Ramos (cell line): ENCODE measurements at regions not wholly inside any gene's neighbourhood (a gene's known extent, or its start where the extent isn't known, plus 50 kb on each side); places are given as distances from the start of the nearest gene placed in this dataset.

Experiments used
- in situ Hi-C: fragments of 300-500 bp; cut with MboI; formaldehyde crosslinking; loops from one replicate; pipeline ENCODE4 v1.14.3; 2022; ENCODE audit warnings: low sequenced_read_pairs; ENCODE audit not compliant: unreplicated experiment

DNA sequence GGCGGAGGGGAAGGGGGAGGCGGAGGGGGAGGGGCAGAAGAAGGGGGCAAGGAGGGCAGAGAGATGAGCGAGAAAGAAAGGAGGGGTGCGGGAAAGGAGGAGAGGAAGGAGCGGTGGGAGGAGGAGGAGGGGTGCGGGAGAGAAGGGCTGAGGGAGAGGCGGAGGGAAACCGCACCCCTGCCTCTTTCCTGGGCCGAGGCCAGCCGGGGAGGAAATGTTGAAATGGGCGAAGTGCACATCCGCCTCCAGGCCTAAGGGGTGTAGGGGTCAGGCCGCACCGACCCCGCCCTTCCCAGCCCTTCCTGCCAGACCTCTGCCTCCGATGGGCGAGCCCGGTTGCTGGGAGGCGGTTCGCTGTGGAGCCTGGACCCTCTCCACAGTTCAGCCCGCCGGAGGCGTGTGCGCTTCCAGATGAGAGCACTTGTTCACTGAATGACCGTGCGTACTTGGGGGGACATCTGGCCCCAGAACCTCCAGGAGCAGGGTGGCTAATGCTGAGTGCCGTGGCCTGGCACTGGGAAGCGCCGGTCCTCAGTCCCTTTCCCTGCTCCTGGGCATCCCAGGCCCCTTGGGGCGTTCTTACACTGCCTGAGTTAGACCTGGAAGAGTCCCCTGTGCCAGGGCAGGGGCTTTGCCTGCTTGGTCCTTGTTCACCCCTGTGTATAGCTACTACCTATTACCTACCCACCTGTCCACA lies 110.3 kb upstream of the KLF13 start:
- in situ Hi-C loops: no loop called here

DNA sequence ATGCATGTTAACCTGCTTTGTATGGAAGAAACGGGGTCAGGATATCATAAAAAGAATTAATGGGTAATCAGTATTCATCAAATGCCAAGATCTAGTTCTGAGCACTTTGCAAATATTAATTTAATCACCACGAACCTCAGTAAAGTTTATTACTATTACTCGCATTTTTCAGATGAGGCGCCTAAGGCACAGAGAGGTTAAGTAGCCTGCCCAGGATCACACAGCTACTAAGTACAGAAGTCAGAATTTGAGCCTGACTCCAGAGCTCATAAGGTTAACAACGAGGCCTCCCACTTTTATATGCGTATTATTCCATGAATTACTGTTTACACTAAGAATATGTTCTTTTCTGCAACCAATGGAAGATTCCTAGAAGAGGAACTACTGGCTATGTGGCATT lies 109.6 kb upstream of the KLF13 start:
- in situ Hi-C loops: no loop called here

DNA sequence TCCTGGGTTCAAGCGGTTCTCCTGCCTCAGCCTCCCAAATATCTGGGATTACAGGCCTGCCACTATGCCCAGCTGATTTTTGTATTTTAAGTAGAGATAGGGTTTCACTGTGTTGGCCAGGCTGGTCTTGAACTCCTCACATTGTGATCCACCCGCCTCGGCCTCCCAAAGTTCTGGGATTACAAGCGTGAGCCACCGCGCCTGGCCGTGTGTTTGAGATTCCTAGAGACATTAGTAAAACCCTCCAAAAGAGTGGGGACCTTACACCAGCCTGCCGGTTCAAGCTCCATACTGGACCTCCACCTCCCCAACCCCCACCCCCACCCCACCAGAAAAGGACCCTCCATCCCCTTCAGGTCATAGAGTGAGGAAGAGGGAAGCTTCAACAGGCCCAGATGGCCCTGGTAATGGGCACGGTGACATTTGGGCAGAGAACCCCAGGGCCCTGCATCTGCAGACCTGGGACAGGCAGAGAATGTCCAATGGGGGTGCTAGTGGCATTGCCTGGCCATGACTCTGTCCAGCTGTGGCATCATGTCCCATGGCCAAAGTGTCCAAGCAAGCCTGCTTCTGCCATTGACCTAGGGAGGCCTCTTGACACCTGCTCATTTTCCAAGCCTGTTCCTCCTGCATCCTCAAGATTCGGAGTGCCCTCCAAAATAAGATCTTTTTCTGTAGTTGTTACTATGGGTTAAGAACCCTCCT lies 108.9 kb upstream of the KLF13 start:
- in situ Hi-C loops: no loop called here

DNA sequence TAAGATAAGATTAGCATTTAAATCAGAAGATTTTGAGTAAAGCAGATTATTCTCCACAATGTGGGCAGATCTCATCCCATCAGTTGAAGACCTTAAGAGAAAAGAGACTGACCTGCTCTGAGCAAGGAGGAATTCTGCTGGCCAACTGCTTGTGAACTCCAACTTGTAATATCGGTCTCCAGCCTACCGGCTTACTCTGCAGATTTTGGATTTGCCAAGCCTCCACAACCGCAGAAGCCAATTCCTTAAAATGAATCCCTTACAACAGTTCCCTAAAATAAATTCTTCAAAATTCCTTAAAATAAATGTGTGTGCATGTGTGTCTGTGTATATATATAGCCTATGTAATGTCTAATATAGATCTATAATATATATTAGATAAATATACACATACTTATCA lies 107.4 kb upstream of the KLF13 start:
- in situ Hi-C loops: no loop called here

DNA sequence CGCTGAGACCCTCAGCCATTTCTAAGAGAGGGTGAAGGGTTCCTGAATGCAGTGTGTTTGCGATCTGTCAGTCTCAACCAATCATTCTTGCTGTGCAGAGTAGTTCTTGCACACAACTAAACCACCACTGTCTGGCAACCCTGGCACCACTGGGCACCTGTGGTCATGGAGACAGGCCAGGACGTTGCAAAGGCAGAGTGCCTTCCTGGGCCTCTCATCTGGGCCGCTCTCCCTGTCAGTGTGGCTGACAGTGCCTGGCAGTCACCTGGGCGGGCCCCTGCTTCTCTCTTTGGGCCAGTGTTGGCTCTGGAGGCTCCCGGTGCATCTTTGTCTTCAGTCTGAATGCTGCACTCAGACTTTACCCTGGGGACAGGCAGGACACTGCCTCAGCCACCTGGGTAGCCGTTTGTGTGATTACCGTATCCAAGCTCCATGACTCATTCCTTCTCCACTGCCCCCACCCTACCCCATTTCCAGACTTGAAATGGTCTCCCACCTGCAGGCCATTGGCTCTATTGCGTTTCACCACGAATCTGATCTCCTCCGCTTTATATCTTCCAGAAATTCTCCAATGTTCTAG lies 104.6 kb upstream of the KLF13 start:
- in situ Hi-C loops: loop anchor here (10.0 kb wide), 1 partner anchor 113 kb away; no protein-coding TSS in a partner anchor

DNA sequence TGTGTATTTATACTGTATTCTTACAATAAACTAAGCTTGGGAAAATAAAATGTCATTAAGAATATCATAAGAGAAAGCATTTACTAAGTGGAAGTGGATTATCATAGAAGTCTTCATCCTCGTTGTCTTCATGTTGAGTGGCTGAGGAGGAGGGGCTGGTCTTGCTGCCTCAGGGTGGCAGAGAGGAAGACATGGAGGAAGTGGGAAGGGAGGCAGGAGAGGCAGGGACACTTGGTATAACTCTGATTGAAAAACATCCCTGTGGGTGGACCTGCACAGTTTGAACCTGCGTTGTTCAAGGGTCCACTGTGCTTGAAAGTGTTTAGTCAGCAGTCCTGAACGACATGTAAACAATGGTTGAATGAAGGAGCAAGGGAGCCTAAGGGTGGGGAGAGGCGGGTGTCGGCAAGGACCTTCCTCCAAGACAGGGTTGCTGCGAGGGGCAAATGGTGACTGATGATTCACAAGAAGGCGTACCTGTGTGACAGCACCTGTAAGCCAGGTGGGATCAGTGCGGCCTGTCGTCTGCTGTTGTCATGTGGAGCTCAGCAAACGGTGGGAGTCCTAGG lies 103.8 kb upstream of the KLF13 start:
- in situ Hi-C loops: loop anchor here (10.0 kb wide), 1 partner anchor 112 kb away; no protein-coding TSS in a partner anchor

DNA sequence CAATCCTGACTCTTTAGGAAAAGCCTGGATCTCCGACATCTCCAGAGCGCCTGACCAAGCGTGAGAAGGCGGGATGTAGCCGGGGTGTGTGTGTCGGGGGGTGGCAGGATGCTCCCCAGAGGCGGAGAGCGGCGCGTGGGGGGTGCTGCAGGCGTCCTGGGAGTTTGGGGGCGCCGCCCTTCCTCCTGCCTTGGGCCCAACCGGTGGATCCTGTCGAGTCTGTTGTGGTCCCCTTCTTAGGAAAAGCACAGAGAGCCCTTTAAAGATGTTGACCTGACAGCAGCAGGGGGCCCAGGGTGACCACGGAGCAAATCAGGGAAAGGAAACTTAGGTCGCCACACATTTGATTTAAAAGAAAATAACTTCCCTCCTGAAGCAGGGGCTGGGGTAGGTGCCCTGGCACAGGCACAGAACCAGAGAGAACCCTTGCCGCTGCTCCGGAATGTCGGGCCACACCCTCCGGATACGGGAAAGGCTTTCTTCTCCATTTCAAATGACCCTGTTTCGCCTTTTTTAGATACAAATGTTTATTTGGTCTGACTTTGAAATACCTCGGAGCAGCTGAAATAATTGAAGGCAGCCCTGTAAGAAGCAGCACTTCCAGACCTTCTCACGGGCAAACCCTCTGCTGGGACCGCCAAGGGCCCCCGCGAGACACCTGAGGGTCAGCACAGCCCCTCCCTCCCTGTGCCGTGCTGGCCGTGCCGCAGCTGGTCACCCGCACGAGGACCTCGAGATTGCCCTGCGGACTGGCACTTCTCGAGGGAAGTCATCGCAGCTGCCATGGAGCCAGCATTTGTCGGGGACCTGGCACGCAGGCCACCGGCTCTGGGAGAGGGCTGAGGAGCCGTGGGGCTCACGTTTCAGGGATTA lies 102.9 kb upstream of the KLF13 start:
- in situ Hi-C loops: loop anchor here (10.0 kb wide), 1 partner anchor 111 kb away; no protein-coding TSS in a partner anchor

DNA sequence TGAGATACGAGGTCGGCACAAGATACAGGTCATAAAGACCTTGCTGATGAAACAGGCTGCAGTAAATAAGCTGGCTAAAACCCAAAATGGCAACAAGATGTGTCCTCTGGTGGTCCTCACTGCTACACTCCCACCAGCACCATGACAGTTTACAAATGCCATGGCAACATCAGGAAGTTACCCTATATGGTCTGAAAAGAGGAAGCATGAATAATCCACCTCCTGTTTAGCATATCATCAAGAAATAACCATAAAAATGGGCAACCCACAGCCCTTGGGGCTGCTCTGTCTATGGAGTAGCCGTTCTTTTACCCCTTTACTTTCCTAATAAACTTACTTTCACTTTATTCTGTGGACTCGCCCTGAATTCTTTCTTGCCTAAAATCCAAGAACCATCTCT lies 102.0 kb upstream of the KLF13 start:
- in situ Hi-C loops: loop anchor here (5.0 to 10.0 kb wide), 2 partner anchors 38 to 110 kb away; no protein-coding TSS in a partner anchor

DNA sequence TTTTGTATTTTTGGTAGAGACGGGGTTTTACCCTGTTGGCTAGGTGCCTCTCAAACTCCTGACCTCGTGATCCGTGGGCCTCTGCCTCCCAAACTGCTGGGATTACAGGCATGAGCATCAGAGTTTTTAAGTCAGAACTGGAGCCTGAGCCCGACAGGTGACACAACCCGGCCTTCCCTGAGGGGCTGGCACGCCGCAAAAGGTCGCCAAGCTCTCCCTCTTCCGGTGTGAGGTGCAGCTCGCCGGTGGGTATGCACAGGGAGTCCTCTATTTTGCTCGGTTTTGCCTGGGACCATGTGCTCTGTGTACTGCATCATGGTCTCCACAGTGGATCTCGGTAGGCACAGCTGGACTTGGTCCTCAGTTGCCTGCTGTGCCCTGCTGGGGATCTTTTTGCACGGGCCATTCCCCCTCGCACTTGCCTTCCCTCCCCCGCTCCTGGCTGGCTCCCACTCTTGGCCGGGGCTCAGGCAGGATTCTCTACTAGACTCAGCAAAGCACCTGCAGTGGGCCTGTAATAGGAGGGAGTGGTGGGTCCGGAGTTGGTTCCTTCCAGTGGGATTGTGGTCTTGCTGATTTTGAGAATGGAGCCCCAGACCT lies 101.2 kb upstream of the KLF13 start:
- in situ Hi-C loops: loop anchor here (5.0 to 10.0 kb wide), 2 partner anchors 37 to 109 kb away; no protein-coding TSS in a partner anchor

DNA sequence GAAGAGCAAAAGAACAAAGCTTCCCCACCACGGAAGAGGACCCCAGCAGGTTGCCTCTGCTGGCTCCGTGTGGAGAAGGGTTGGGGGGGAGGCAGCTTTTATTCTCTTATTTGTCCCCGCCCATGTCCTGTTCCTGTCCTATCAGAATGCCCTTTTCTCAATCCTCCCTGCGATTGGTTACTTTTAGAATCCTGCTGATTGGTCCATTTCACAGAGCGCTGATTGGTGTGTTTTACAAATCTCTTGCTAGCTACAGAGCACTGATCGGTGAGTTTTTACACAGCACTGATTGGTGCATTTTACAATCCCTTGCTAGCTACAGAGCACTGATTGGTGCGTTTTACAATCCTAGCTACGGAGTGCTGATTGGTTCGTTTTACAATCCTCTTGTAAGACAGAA lies 100.6 kb upstream of the KLF13 start:
- in situ Hi-C loops: loop anchor here (5.0 to 10.0 kb wide), 2 partner anchors 36 to 109 kb away; no protein-coding TSS in a partner anchor

DNA sequence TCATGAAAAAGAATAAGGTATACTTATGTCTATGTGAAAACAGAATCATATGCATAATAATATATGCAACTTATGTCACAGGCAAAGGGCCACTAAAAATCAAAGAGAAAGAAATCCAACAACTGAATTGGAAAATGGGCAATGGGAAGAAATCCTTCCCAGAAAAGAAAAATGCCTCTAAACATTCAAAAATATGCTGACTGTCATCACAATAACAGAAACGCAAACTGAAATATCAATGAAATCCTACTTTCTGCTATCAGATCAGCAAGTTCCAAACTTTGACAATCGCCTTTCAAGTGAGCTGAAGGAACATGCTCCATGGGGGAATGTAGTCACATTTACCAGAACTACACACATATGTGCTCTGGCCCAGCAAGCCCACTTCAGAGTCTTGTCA lies 99.4 kb upstream of the KLF13 start:
- in situ Hi-C loops: loop anchor here (5.0 to 10.0 kb wide), 2 partner anchors 35 to 108 kb away; no protein-coding TSS in a partner anchor

DNA sequence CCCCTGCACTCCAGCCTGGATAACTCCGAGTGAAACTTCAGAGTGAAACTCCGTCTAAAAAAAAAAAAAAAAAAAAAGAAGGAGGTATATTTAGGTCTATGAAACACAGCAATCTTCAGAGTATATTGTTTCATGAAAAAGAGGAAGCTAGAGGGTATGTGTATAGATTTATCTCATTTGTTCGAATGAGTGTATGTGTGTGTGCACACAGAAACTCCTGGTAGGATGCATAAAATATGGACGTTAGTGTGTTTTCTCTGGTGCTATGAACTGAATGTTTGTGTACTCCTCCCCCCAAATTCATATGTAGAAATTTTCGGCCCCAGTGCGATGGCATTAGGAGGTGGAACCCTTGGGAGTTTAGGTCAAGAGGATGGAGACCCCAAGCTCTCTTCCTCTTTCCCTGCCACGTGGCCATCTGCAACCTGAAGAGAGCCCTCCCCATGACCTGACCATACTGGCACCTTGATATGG lies 98.6 kb upstream of the KLF13 start:
- in situ Hi-C loops: loop anchor here (5.0 to 10.0 kb wide), 2 partner anchors 34 to 107 kb away; no protein-coding TSS in a partner anchor

DNA sequence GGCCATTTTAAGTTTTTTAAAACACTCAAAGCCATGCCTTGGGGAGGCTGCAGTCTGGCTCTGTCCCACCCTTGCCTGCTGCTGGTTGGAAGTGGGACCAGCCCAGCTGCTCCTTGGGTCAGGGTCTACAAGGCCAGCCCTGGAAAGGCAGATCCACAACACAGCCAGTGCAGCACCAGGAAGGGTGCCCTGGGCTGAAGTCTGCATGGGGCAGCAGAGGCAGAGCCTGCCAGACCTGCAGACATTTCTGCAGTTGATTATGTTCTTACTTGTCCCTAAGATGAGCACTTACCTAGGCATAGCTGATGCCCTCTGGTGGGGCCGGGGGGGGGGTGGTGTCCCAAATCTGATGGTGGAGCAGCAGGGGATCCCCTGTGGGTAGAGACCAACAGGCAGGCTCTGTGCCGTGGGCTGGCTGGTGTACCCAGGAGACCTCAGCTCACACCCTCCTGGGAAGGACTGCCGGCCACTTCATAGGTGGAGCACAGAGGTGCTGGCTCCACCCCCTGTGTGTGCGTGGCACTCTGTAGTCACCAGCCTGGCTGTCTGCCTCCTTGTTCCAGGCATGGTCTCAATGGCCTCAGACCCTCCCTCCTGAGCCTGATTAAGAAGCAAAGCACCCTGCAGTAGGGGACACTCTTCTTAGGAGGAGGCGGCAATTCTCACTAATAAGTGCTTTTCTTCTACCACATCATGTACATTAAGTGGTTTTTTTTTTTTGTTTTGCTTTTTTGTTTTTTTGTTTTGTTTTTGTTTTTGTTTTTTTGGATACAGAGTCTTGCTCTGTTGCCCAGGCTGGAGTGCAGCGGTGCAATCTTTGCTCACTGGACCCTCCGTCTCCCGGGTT lies 97.4 kb upstream of the KLF13 start:
- in situ Hi-C loops: loop anchor here (5.0 to 10.0 kb wide), 2 partner anchors 33 to 106 kb away; no protein-coding TSS in a partner anchor

DNA sequence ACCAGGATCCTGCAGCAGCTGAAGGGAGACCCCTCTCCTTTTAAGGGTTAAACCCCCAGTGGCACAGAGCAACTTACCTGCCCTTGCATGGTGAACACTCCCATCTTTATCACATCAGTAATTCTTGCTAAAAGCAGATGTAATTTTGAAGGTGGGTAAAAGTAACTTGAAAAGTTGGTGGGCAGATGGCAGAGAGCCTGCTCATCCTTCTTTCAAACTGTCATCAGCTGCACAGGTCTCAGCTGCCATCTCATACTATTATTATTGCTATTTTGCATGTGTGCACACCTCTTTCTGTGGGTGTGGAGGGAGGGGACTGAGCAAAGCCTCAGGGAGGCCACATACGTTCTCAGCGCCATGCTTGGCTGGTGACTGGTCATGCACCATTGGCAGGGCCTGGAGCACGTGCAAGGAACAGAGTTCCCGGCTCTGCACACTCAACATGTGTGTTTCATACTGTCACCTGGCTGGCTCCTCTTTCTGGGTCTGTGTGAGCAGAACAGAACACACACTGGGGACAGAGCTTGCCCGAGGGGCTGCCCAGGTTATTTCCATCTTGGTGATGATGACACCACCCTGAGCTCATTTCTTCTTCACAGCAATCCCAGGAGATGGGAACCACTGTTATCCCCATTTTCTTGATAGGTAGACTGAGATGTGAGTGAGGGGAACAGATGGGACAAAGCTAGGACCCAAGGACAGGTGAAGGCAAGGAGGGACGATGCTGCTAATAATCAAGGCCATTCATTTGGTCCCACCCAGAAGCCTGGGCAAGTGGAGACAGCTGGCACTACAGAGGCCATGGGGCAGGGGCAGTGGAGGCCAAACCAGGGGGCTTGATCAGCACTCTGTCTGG lies 95.8 kb upstream of the KLF13 start:
- in situ Hi-C loops: no loop called here

DNA sequence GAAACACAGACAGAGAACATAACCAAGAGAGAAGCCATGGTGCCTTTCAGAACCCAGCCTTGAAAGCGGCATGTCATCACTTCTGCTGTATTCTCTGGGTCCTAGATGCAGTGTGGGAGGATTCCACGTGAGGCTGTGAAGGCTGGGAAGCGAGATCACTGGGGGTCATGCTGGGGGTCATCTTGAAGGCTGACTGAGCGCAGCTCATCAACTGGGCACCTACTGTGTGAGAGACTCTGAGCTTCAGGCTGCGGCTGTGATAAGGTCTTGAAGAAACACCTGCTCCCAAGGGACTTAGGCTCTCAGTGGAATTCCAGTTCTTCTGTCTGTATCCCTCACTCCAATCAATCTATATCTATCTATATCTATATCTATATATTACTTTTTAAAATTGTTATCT lies 91.8 kb upstream of the KLF13 start:
- in situ Hi-C loops: no loop called here

DNA sequence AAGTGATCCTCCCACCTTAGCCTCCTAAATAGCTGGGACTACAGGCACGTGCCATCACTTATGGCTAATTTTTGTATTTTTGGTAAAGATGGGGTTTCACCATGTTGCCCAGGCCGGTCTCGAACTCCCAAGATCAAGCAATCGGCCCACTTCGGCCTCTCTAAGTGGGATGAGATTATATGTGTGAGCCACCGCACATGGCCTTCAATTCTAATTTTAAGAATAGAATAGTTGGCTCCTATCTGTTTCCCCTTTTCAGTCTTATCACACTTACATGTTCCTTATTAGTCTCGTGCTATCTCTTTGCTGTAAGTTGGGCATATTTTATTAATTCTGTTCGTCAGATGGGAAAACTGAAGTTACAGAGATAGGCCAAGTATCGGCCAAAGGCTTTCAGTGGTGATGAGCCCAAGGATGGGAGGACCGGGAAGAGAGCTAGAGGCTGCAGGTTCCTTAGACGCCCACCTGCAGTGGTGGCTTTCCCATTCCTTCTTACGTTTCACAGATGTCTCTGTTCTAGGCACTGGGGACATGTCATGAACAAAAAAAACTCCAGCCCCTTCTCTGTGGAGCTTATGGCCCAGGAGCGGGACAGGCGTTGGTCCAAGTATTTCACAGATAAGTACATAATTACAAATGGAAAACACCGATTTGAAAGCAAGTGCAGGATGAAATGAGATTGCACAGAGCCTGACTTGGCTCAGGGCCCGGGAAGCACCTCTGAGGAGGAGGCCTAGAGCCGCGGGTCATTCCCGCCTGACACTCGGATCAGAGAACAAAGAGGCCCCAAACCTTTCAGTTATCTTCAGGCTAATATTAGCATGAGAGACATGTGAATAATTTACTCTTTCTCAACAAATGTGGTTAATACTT lies 91.1 kb upstream of the KLF13 start:
- in situ Hi-C loops: no loop called here
